K562 (cell line): ENCODE measurements at regions not wholly inside any gene's neighbourhood (a gene's known extent, or its start where the extent isn't known, plus 50 kb on each side); places are given as distances from the start of the nearest gene placed in this dataset.

Source experiments
- ATAC-seq: fragments of 200-7000 bp; cut with Tn5 transposase; 3 replicates; pipeline ENCODE4 v1.9.1; 2020; ENCODE audit warnings: moderate library complexity
- BruUV-seq: library from RNA; stranded (reverse); fragments of 400-500 nt; replicated peaks from 2 replicates; lab custom pipeline; 2021; lab: Mats Ljungman, UMichigan
- CTCF ChIA-PET: fragments of 300-600 bp; formaldehyde crosslinking; extraction: SDS; loops from one replicate; lab custom pipeline; 2021; ENCODE audit warnings: low intra/inter-chr PET ratio; lab: Yijun Ruan, JAX
- POLR2A ChIA-PET: fragments of 300-600, 350-650 bp; sonication (Branson Sonifier 250); formaldehyde crosslinking; extraction: SDS; loops from one replicate; lab custom pipeline; 2021; ENCODE audit warnings: antibody characterized with exemption, inconsistent platforms; lab: Yijun Ruan, JAX
- DNase-seq, 4 experiments: peaks; one replicate each; pipeline versions ENCODE4 v3.0.0 to v3.0.0-alpha.2; 2011 to 2018; ENCODE audit warnings: low spot score in 3 of 4, mixed read lengths in 3 of 4; ENCODE audit errors: extremely low read depth in 1 of 4
- FAIRE-seq: peaks from 2 replicates; lab custom pipeline; 2011; peaks lifted over from hg19 to GRCh38; lab: Jason Lieb, UNC
- H2AFZ ChIP-seq: 2 replicates; pipeline ENCODE4 v1.6.0; 2011; ENCODE audit warnings: low read depth, low read length, control low read depth, inconsistent platforms
- H3K27ac ChIP-seq: fragments of 200-600 bp; 3 replicates; pipeline ENCODE4 v1.8.0; 2011; ENCODE audit warnings: low read depth, mild to moderate bottlenecking, control low read depth, inconsistent platforms, low read length, moderate library complexity, mixed read lengths; ENCODE audit errors: extremely low read depth
- H3K27me3 ChIP-seq, 2 experiments: fragments of 300-600 bp in 1 of 2; 2 replicates in 1 of 2; 3 replicates in 1 of 2; pipeline versions ENCODE4 v1.6.0 to v1.8.0; 2011; ENCODE audit warnings: inconsistent platforms in 2 of 2, low read length in 2 of 2, mild to moderate bottlenecking in 1 of 2, mixed read lengths in 1 of 2, moderate library complexity in 1 of 2; ENCODE audit not compliant: control insufficient read depth in 2 of 2, insufficient read depth in 2 of 2
- H3K36me3 ChIP-seq: fragments of 300-600 bp; 3 replicates; pipeline ENCODE4 v1.8.0; 2011; ENCODE audit warnings: mild to moderate bottlenecking, low read length, inconsistent platforms; ENCODE audit not compliant: control insufficient read depth, insufficient read depth
- H3K4me1 ChIP-seq, 2 experiments: fragments of 200-600 bp in 1 of 2; replicated peaks in 1 of 2; 2 replicates in 1 of 2; 3 replicates in 1 of 2; pipeline versions ENCODE4 v1.5.1 to v1.8.0; 2011; ENCODE audit warnings: inconsistent platforms in 2 of 2, low read length in 2 of 2, mild to moderate bottlenecking in 1 of 2, mixed read lengths in 1 of 2, moderate library complexity in 1 of 2; ENCODE audit not compliant: control insufficient read depth in 2 of 2, insufficient read depth in 2 of 2
- H3K4me2 ChIP-seq: 2 replicates; pipeline ENCODE4 v1.6.1; 2011; ENCODE audit warnings: low read length, control low read depth, inconsistent platforms, mixed read lengths; ENCODE audit not compliant: insufficient read depth
- H3K4me3 ChIP-seq: fragments of 200-600 bp; sonication (generic), shearing (Covaris generic); 2 replicates; pipeline ENCODE4 v1.5.1; 2016; ENCODE audit warnings: control low read depth, inconsistent platforms
- H3K79me2 ChIP-seq: fragments of 200-600 bp; 3 replicates; pipeline ENCODE4 v1.8.0; 2011; ENCODE audit warnings: low read length, inconsistent platforms; ENCODE audit not compliant: control insufficient read depth, insufficient read depth
- H3K9ac ChIP-seq, 2 experiments: 2 replicates each; pipeline versions ENCODE4 v1.6.0 to v1.6.1; 2011; ENCODE audit warnings: low read depth in 2 of 2, low read length in 2 of 2, control low read depth in 1 of 2, inconsistent platforms in 1 of 2, mild to moderate bottlenecking in 1 of 2, mixed read lengths in 1 of 2; ENCODE audit not compliant: insufficient read depth in 1 of 2
- H3K9me1 ChIP-seq: one replicate; pipeline ENCODE4 v1.6.0; 2011; ENCODE audit warnings: inconsistent platforms, mild to moderate bottlenecking, low read length, moderate library complexity; ENCODE audit not compliant: control insufficient read depth, insufficient read depth
- H3K9me3 ChIP-seq: replicated peaks from 2 replicates; pipeline ENCODE4 v1.5.1; 2011; ENCODE audit warnings: low read depth, low read length, inconsistent platforms; ENCODE audit not compliant: control insufficient read depth, insufficient read depth
- H4K20me1 ChIP-seq: replicated peaks from 2 replicates; pipeline ENCODE4 v1.6.1; 2011; ENCODE audit warnings: low read length, inconsistent platforms, mixed read lengths; ENCODE audit not compliant: control insufficient read depth, insufficient read depth
- CBX3 ChIP-seq, 2 experiments: IDR thresholded peaks; 1 replicate in 1 of 2; 2 replicates in 1 of 2; pipeline ENCODE4 v1.6.1; 2012; ENCODE audit warnings: inconsistent platforms in 2 of 2, low read length in 2 of 2, borderline replicate concordance in 1 of 2, control low read depth in 1 of 2
- TCF7 ChIP-seq: sonication (generic); IDR thresholded peaks from 2 replicates; pipeline ENCODE4 v1.6.1; 2016; ENCODE audit warnings: antibody characterized with exemption, borderline replicate concordance
- TCFL5 ChIP-seq: fragments of 250-450 bp; sonication (Bioruptor Pico); conservative IDR thresholded peaks from 2 replicates; pipeline ENCODE4 v1.6.1; 2021; ENCODE audit warnings: mild to moderate bottlenecking, moderate library complexity, matching md5 sums
- ZNF696 ChIP-seq: fragments of 250-450 bp; sonication (Bioruptor Pico); conservative IDR thresholded peaks from 2 replicates; pipeline ENCODE4 v1.4.0; 2020; ENCODE audit warnings: mild to moderate bottlenecking, moderate library complexity
- in situ Hi-C: fragments of 300-500 bp; cut with MboI; formaldehyde crosslinking; loops from 4 replicates; pipeline ENCODE4 v1.15.0; 2018; ENCODE audit warnings: inconsistent platforms, mixed read lengths
- intact Hi-C: fragments of 100-400 bp; cut with micrococcal nuclease; formaldehyde crosslinking; loops from 2 replicates; pipeline ENCODE4 v1.14.2; 2022
- TF ChIP-seq, protein P1 (sequence below), 3 experiments: fragments of 200-800 bp in 1 of 3; fragments of 250-450 bp in 1 of 3; fragments of 450-650 bp in 1 of 3; sonication (Bioruptor Pico) in 1 of 3; sonication (Bioruptor generic) in 1 of 3; formaldehyde crosslinking in 1 of 3; IDR thresholded peaks; 2 replicates each; pipeline versions ENCODE4 v1.6.1 to v1.8.0; 2016 to 2022; ENCODE audit warnings: mild to moderate bottlenecking in 2 of 3, missing genetic modification characterization in 2 of 3, missing compliant biosample characterization in 1 of 3, moderate library complexity in 1 of 3
- TF ChIP-seq, protein P2 (sequence below): IDR thresholded peaks from 2 replicates; pipeline ENCODE4 v1.6.1; 2014; ENCODE audit warnings: antibody characterized with exemption
- TF ChIP-seq, protein P3 (sequence below): fragments of 450-650 bp; IDR thresholded peaks from 2 replicates; pipeline ENCODE4 v1.6.1; 2016; ENCODE audit warnings: antibody characterized with exemption
- TF ChIP-seq, protein P4 (sequence below): fragments of 200-400 bp; formaldehyde crosslinking; IDR thresholded peaks from 2 replicates; pipeline ENCODE4 v1.6.1; 2017; ENCODE audit warnings: mild to moderate bottlenecking, low read depth, low read length, moderate library complexity

DNA sequence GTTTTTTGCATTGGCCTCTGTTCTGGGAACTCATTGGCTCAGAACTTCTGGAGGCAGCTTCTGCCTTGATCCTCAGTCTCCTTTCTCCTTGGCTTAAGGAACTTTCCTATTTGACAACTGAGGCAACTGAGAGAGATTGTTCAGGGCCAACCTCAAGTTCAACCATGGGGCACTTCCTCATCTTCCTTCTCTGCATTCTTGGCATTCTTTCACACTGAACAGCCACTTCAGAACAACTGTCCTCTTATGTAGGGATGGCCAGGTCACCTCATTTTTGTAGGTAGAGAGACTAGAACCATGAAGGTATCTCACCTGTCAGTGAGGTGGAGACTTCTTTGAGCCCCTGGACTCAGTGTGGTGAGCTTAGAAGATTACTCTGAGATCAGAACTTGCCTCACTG, 63.0 kb upstream of the NRXN3 start:
- intact Hi-C loops = no loop called here
- Histone ChIP-seq H3K9me3 (no peaks in the 10 kb centered on the region), H3K36me3 (no peaks in the 10 kb centered on the region), H3K79me2 (no peaks in the 10 kb centered on the region), H3K4me1 (no peaks in the 10 kb centered on the region), H2AFZ (no peak overlapping the region), H3K4me3 (no peak overlapping the region), H3K9me1 (no peaks in the 10 kb centered on the region), H3K27ac (no peak overlapping the region), H3K27me3 (peaks cover 0 to 5% of the 10 kb centered on the region in 2 experiments; a peak in 2 of 5 replicates), H3K9ac (no peak overlapping the region), H4K20me1 (no peaks in the 10 kb centered on the region), H3K4me2 (no peak overlapping the region)
- no peak for DNase-seq
- no peak for ATAC-seq
- in situ Hi-C loops = no loop called here
- FAIRE-seq = no peak
- ChIA-PET POLR2A (no interaction called here), CTCF (no interaction called here)
- no TSS peak for BruUV-seq
- no peak for TF ChIP-seq TCFL5 (CRISPR knock-in tag)
- TF ChIP-seq, protein P1, sequence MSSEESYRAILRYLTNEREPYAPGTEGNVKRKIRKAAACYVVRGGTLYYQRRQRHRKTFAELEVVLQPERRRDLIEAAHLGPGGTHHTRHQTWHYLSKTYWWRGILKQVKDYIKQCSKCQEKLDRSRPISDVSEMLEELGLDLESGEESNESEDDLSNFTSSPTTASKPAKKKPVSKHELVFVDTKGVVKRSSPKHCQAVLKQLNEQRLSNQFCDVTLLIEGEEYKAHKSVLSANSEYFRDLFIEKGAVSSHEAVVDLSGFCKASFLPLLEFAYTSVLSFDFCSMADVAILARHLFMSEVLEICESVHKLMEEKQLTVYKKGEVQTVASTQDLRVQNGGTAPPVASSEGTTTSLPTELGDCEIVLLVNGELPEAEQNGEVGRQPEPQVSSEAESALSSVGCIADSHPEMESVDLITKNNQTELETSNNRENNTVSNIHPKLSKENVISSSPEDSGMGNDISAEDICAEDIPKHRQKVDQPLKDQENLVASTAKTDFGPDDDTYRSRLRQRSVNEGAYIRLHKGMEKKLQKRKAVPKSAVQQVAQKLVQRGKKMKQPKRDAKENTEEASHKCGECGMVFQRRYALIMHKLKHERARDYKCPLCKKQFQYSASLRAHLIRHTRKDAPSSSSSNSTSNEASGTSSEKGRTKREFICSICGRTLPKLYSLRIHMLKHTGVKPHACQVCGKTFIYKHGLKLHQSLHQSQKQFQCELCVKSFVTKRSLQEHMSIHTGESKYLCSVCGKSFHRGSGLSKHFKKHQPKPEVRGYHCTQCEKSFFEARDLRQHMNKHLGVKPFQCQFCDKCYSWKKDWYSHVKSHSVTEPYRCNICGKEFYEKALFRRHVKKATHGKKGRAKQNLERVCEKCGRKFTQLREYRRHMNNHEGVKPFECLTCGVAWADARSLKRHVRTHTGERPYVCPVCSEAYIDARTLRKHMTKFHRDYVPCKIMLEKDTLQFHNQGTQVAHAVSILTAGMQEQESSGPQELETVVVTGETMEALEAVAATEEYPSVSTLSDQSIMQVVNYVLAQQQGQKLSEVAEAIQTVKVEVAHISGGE (CRISPR knock-in tag; IDR thresholded peaks at IDR 0.05) = no peak
- TF ChIP-seq, protein P2, sequence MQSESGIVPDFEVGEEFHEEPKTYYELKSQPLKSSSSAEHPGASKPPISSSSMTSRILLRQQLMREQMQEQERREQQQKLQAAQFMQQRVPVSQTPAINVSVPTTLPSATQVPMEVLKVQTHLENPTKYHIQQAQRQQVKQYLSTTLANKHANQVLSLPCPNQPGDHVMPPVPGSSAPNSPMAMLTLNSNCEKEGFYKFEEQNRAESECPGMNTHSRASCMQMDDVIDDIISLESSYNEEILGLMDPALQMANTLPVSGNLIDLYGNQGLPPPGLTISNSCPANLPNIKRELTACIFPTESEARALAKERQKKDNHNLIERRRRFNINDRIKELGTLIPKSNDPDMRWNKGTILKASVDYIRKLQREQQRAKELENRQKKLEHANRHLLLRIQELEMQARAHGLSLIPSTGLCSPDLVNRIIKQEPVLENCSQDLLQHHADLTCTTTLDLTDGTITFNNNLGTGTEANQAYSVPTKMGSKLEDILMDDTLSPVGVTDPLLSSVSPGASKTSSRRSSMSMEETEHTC = no peak
- TF ChIP-seq ZNF696 (CRISPR knock-in tag) = no peak
- TF ChIP-seq, protein P3, sequence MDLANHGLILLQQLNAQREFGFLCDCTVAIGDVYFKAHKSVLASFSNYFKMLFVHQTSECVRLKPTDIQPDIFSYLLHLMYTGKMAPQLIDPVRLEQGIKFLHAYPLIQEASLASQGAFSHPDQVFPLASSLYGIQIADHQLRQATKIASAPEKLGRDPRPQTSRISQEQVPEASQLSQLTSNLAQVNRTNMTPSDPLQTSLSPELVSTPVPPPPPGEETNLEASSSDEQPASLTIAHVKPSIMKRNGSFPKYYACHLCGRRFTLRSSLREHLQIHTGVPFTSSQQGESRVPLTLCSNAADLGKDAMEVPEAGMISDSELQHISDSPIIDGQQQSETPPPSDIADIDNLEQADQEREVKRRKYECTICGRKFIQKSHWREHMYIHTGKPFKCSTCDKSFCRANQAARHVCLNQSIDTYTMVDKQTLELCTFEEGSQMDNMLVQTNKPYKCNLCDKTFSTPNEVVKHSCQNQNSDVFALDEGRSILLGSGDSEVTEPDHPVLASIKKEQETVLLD = no peak
- no peak for TF ChIP-seq TCF7
- TF ChIP-seq, protein P4, sequence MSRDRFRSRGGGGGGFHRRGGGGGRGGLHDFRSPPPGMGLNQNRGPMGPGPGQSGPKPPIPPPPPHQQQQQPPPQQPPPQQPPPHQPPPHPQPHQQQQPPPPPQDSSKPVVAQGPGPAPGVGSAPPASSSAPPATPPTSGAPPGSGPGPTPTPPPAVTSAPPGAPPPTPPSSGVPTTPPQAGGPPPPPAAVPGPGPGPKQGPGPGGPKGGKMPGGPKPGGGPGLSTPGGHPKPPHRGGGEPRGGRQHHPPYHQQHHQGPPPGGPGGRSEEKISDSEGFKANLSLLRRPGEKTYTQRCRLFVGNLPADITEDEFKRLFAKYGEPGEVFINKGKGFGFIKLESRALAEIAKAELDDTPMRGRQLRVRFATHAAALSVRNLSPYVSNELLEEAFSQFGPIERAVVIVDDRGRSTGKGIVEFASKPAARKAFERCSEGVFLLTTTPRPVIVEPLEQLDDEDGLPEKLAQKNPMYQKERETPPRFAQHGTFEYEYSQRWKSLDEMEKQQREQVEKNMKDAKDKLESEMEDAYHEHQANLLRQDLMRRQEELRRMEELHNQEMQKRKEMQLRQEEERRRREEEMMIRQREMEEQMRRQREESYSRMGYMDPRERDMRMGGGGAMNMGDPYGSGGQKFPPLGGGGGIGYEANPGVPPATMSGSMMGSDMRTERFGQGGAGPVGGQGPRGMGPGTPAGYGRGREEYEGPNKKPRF = no peak
- TF ChIP-seq CBX3 (IDR thresholded peaks at IDR 0.05; ENCODE audit: borderline replicate concordance in 1 of 2, low read length in 2 of 2) = no peak
